ENCODE measurements at regions not wholly inside any gene's neighbourhood (a gene's known extent, or its start where the extent isn't known, plus 50 kb on each side); places are given as distances from the start of the nearest gene placed in this dataset.
"Not testable (repeated sequence)": the region's sequence is repeated elsewhere in the genome, so short reads cannot be mapped to it uniquely, and the experiment has no call there.

DNA sequence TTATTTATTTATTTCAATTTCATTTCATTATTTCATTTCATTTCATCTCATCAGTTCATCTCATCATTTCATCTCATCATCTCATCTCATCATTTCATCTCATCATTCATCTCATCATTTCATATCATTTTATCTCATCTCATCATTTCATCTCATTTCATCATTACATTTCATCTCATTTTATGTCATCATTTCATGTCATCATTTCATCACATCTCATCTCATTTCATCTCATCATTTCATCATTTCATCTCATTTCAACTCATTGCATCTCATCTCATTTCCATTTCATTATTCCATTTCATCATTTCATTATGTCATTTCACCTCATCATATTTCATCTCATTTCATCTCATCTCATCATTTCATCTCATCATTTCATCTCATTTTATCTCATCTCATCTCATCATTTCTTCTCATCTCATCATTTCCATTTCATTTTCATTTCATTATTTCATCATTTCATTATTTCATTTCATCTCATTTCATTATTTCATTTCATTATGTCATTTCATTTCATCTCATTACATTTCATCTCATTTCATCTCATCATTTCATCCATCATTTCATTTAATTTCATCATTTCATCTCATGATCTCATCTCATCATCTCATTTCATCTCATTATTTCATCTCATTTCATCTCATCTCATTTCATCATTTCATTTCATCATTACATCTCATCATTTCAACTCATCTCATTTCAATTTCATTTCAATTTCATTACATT, 2868.6 kb downstream of the RPIA start:
- H3K79me2 ChIP-seq (ENCODE audit: control insufficient read depth, insufficient read depth, low read length); H3K4me3 ChIP-seq (ENCODE audit: control insufficient read depth in 2 of 3, extremely low read depth in 1 of 3, insufficient read depth in 2 of 3, low read depth in 1 of 3, low read length in 3 of 3); H3K4me2 ChIP-seq (ENCODE audit: control insufficient read depth, extremely low read depth, insufficient read depth, low read depth, low read length); FAIRE-seq; H3K27me3 ChIP-seq (ENCODE audit: control insufficient read depth, extremely low read depth, insufficient read depth, low read length); H3K9ac ChIP-seq (ENCODE audit: control insufficient read depth, extremely low read depth, insufficient read depth, low read length); H3K9me3 ChIP-seq (ENCODE audit: control insufficient read depth, low read depth, low read length); H2AFZ ChIP-seq (ENCODE audit: control insufficient read depth, low read length); H3K9me1 ChIP-seq (ENCODE audit: control insufficient read depth, extremely low read depth, insufficient read depth, low read length); H3K36me3 ChIP-seq (ENCODE audit: control insufficient read depth in 2 of 2, extremely low read depth in 1 of 2, insufficient read depth in 2 of 2, low read length in 2 of 2); H3K4me1 ChIP-seq (ENCODE audit: control insufficient read depth, extremely low read depth, insufficient read depth, low read length); H4K20me1 ChIP-seq (ENCODE audit: control insufficient read depth, extremely low read depth, insufficient read depth, low read length); DNase-seq (ENCODE audit: low read depth, low spot score); H3K27ac ChIP-seq (ENCODE audit: control insufficient read depth, insufficient read depth, low read length); dilution Hi-C loops (cut with MboI; ENCODE audit: extremely low pct_ligation_motif_present, low sequenced_read_pairs): not testable (repeated sequence)

DNA sequence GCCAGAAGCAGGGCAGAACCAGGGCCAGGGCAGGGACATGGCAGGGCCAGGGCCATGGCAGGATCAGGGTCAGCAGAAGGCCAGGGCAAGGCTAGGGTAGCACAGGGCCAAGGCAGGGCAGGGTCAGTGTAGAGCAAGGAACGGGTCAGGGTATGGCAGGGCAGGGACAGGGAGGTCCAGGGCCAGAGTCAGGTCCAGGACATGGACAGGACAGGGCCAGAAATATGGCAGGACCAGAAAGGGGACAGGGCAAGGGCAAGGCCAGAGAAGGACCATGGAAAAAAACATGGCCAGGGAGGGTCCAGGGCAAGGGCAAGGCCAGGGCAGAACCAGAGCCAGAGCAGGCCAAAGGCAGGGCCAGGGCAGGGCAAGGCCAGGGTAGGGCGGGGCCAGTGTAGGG, 2870.7 kb downstream of the RPIA start:
- H3K9me3 ChIP-seq (ENCODE audit: control insufficient read depth, low read depth, low read length); H3K36me3 ChIP-seq (ENCODE audit: control insufficient read depth in 2 of 2, extremely low read depth in 1 of 2, insufficient read depth in 2 of 2, low read length in 2 of 2); FAIRE-seq; H2AFZ ChIP-seq (ENCODE audit: control insufficient read depth, low read length); H3K9me1 ChIP-seq (ENCODE audit: control insufficient read depth, extremely low read depth, insufficient read depth, low read length); H3K4me3 ChIP-seq (ENCODE audit: control insufficient read depth in 2 of 3, extremely low read depth in 1 of 3, insufficient read depth in 2 of 3, low read depth in 1 of 3, low read length in 3 of 3); H3K79me2 ChIP-seq (ENCODE audit: control insufficient read depth, insufficient read depth, low read length); DNase-seq (ENCODE audit: low read depth, low spot score); H3K4me2 ChIP-seq (ENCODE audit: control insufficient read depth, extremely low read depth, insufficient read depth, low read depth, low read length); H3K27ac ChIP-seq (ENCODE audit: control insufficient read depth, insufficient read depth, low read length); H3K9ac ChIP-seq (ENCODE audit: control insufficient read depth, extremely low read depth, insufficient read depth, low read length); H4K20me1 ChIP-seq (ENCODE audit: control insufficient read depth, extremely low read depth, insufficient read depth, low read length); H3K4me1 ChIP-seq (ENCODE audit: control insufficient read depth, extremely low read depth, insufficient read depth, low read length); H3K27me3 ChIP-seq (ENCODE audit: control insufficient read depth, extremely low read depth, insufficient read depth, low read length); dilution Hi-C loops (cut with MboI; ENCODE audit: extremely low pct_ligation_motif_present, low sequenced_read_pairs): not testable (repeated sequence)

DNA sequence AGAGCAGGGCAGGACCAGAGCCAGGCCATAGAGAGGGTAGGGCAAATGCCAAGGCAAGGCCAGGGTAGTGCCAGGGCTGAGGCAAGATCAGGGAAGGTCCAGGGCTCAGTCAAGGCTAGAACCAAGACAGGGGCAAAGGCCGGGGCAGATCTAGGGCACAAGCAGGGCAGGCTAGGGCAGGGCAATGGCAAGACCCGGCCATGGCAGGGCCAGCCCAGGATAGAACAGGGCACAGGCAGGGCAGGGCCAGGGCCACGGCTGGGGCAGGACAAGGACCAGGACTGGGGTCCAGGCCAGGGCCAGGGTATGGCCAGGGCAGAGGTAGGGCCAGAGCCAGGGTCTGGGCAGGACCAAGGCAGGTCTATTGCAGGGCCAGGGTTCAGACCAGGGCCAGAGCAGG, 2873.2 kb downstream of the RPIA start:
- H3K9me1 ChIP-seq (ENCODE audit: control insufficient read depth, extremely low read depth, insufficient read depth, low read length); H3K27ac ChIP-seq (ENCODE audit: control insufficient read depth, insufficient read depth, low read length); H2AFZ ChIP-seq (ENCODE audit: control insufficient read depth, low read length); H3K9ac ChIP-seq (ENCODE audit: control insufficient read depth, extremely low read depth, insufficient read depth, low read length); DNase-seq (ENCODE audit: low read depth, low spot score); H3K79me2 ChIP-seq (ENCODE audit: control insufficient read depth, insufficient read depth, low read length); H4K20me1 ChIP-seq (ENCODE audit: control insufficient read depth, extremely low read depth, insufficient read depth, low read length); FAIRE-seq; H3K4me3 ChIP-seq (ENCODE audit: control insufficient read depth in 2 of 3, extremely low read depth in 1 of 3, insufficient read depth in 2 of 3, low read depth in 1 of 3, low read length in 3 of 3); H3K36me3 ChIP-seq (ENCODE audit: control insufficient read depth in 2 of 2, extremely low read depth in 1 of 2, insufficient read depth in 2 of 2, low read length in 2 of 2); H3K4me1 ChIP-seq (ENCODE audit: control insufficient read depth, extremely low read depth, insufficient read depth, low read length); dilution Hi-C loops (cut with MboI; ENCODE audit: extremely low pct_ligation_motif_present, low sequenced_read_pairs); H3K27me3 ChIP-seq (ENCODE audit: control insufficient read depth, extremely low read depth, insufficient read depth, low read length); H3K9me3 ChIP-seq (ENCODE audit: control insufficient read depth, low read depth, low read length); H3K4me2 ChIP-seq (ENCODE audit: control insufficient read depth, extremely low read depth, insufficient read depth, low read depth, low read length): not testable (repeated sequence)

DNA sequence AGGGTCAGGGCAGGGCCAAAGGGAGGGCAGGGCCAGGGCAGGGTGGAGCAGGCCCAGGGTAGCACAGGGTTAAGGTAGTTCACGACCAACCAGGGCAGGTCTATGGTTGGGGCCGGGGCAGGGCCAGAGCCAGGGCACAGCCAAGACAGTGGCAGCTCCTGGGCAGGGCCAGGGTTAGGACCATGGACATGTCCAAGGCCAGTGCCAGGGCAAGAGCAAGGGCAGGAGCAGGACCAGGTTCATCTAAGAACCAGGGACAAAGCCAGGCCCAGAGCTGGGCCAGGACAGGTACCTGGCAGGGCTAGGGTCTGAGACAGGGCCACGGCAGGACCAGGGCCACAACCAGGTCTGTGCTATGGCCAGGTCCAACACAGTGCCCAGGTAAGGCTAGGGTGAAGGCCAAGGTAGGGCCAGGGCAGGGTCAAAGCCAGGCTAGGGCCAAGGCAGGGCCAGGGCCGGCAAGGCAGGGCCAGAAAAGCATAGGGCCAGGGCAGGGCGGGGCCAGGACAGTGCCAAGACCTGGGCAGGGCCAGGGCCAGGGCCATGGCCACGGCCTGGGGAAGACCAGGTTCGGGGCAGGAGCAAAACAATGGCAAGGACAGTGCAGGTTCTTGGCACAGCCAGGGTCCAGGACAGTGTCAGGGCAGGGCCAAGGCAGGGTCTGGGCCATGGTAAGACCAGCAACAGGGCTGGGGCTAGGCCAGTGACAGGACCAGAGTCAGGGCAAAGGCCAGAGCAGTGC, 2874.4 kb downstream of the RPIA start:
- H3K9ac ChIP-seq (ENCODE audit: control insufficient read depth, extremely low read depth, insufficient read depth, low read length); H3K9me1 ChIP-seq (ENCODE audit: control insufficient read depth, extremely low read depth, insufficient read depth, low read length); H3K9me3 ChIP-seq (ENCODE audit: control insufficient read depth, low read depth, low read length); FAIRE-seq; H3K4me2 ChIP-seq (ENCODE audit: control insufficient read depth, extremely low read depth, insufficient read depth, low read depth, low read length); H2AFZ ChIP-seq (ENCODE audit: control insufficient read depth, low read length); H3K4me3 ChIP-seq (ENCODE audit: control insufficient read depth in 2 of 3, extremely low read depth in 1 of 3, insufficient read depth in 2 of 3, low read depth in 1 of 3, low read length in 3 of 3); H3K79me2 ChIP-seq (ENCODE audit: control insufficient read depth, insufficient read depth, low read length); H3K4me1 ChIP-seq (ENCODE audit: control insufficient read depth, extremely low read depth, insufficient read depth, low read length); H3K27ac ChIP-seq (ENCODE audit: control insufficient read depth, insufficient read depth, low read length); DNase-seq (ENCODE audit: low read depth, low spot score); H3K27me3 ChIP-seq (ENCODE audit: control insufficient read depth, extremely low read depth, insufficient read depth, low read length); H3K36me3 ChIP-seq (ENCODE audit: control insufficient read depth in 2 of 2, extremely low read depth in 1 of 2, insufficient read depth in 2 of 2, low read length in 2 of 2); dilution Hi-C loops (cut with MboI; ENCODE audit: extremely low pct_ligation_motif_present, low sequenced_read_pairs); H4K20me1 ChIP-seq (ENCODE audit: control insufficient read depth, extremely low read depth, insufficient read depth, low read length): not testable (repeated sequence)

DNA sequence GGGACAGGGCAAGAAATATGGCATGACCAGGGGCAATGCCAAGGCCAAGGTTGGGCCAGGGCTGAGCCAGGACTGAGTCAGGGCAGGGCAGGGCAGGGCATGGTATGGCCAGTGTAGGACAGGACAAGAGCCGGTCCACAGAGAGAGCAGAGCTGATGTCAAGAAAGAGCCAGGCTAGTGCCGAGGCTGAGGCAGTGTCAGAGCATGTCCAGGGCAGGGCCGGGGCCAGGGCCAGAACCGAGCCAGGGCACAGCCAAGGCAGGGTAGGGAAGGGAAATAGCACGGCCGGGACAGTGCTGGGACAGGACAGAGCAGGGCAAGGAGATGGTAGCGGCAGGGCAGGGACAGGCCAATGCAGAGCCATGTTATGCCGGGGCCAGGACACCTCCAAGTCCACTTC, 2875.1 kb downstream of the RPIA start:
- H3K9me3 ChIP-seq (ENCODE audit: control insufficient read depth, low read depth, low read length); H2AFZ ChIP-seq (ENCODE audit: control insufficient read depth, low read length); H3K4me3 ChIP-seq (ENCODE audit: control insufficient read depth in 2 of 3, extremely low read depth in 1 of 3, insufficient read depth in 2 of 3, low read depth in 1 of 3, low read length in 3 of 3); H3K36me3 ChIP-seq (ENCODE audit: control insufficient read depth in 2 of 2, extremely low read depth in 1 of 2, insufficient read depth in 2 of 2, low read length in 2 of 2); H3K4me2 ChIP-seq (ENCODE audit: control insufficient read depth, extremely low read depth, insufficient read depth, low read depth, low read length); H3K4me1 ChIP-seq (ENCODE audit: control insufficient read depth, extremely low read depth, insufficient read depth, low read length); H3K9me1 ChIP-seq (ENCODE audit: control insufficient read depth, extremely low read depth, insufficient read depth, low read length); dilution Hi-C loops (cut with MboI; ENCODE audit: extremely low pct_ligation_motif_present, low sequenced_read_pairs); FAIRE-seq; H3K27me3 ChIP-seq (ENCODE audit: control insufficient read depth, extremely low read depth, insufficient read depth, low read length); H3K79me2 ChIP-seq (ENCODE audit: control insufficient read depth, insufficient read depth, low read length); H3K9ac ChIP-seq (ENCODE audit: control insufficient read depth, extremely low read depth, insufficient read depth, low read length); DNase-seq (ENCODE audit: low read depth, low spot score); H4K20me1 ChIP-seq (ENCODE audit: control insufficient read depth, extremely low read depth, insufficient read depth, low read length); H3K27ac ChIP-seq (ENCODE audit: control insufficient read depth, insufficient read depth, low read length): not testable (repeated sequence)
